Spleen (tissue), 7 donors: ENCODE measurements at regions not wholly inside any gene's neighbourhood (a gene's known extent, or its start where the extent isn't known, plus 50 kb on each side); places are given as distances from the start of the nearest gene placed in this dataset.

ENCODE experiments used
- POLR2A ChIP-seq, 3 donors: fragments of 450-650 bp; IDR thresholded peaks; one replicate each; pipeline ENCODE4 v1.5.1; 2017; ENCODE audit warnings: antibody characterized with exemption in 3 of 3, mild to moderate bottlenecking in 1 of 3
- TF ChIP-seq, protein P1 (sequence below), 11 experiments: fragments of 200-600 bp in 7 of 11; fragments of 450-650 bp in 4 of 11; sonication (generic) in 4 of 11; IDR thresholded peaks in 8 of 11; conservative IDR thresholded peaks in 3 of 11; 1 replicate in 7 of 11; 2 replicates in 4 of 11; pipeline versions ENCODE4 v1.4.0 to v1.8.0; 2016 to 2021; ENCODE audit warnings: antibody characterized with exemption in 11 of 11, inconsistent platforms in 4 of 11, mild to moderate bottlenecking in 1 of 11
- donor health status: DM: no; HTN: no; CAD: no; lungs with moderate emphysema.
- donor health status: DM: no; HTN: no; CAD: no.
- donor health status: DM: no; HTN: no; CAD: no.

DNA sequence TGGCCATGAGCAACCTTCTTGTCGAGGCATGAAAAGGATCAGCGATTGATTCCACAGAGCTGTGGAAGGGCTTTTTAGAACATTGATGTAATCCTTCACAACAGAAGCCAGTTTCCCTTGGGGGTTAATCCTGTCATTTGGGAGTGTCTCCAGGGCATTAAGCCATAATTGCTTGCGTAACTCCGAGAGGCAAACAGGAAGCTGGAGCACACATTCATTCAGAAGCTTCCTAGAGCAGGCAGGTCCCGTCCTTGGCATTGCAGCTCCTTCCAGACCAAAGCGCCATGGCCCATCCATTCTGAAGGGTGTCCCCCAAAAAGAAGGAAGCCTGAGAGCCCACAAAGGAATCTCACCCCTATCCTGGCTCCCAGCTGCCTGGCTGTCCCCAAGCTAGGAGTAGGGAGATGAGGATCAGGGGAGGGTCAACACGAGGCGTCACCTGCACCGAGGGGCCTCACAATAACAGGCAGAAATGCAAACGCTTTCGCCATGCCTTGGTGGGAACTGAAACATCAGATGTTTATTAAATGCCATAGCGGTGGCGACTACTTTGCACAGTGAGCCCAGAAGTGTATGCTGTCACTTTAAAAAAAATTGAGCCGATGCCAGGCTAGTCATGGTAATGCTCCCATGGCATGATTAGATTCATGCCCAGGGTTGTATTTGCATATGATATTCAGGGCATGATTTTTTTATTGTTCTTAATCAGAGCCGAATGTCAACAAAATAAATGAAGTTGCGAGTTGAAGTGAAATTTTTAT, 339.4 kb downstream of the BCL11A start:
- TF ChIP-seq, protein P1, sequence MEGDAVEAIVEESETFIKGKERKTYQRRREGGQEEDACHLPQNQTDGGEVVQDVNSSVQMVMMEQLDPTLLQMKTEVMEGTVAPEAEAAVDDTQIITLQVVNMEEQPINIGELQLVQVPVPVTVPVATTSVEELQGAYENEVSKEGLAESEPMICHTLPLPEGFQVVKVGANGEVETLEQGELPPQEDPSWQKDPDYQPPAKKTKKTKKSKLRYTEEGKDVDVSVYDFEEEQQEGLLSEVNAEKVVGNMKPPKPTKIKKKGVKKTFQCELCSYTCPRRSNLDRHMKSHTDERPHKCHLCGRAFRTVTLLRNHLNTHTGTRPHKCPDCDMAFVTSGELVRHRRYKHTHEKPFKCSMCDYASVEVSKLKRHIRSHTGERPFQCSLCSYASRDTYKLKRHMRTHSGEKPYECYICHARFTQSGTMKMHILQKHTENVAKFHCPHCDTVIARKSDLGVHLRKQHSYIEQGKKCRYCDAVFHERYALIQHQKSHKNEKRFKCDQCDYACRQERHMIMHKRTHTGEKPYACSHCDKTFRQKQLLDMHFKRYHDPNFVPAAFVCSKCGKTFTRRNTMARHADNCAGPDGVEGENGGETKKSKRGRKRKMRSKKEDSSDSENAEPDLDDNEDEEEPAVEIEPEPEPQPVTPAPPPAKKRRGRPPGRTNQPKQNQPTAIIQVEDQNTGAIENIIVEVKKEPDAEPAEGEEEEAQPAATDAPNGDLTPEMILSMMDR (IDR thresholded peaks at IDR 0.05 in 8 of 11, conservative IDR thresholded peaks at IDR 0.05 in 3 of 11) = no peak
- TF ChIP-seq POLR2A (IDR thresholded peaks at IDR 0.05) = no peak
